ENCODE measurements at regions not wholly inside any gene's neighbourhood (a gene's known extent, or its start where the extent isn't known, plus 50 kb on each side); places are given as distances from the start of the nearest gene placed in this dataset.

DNA sequence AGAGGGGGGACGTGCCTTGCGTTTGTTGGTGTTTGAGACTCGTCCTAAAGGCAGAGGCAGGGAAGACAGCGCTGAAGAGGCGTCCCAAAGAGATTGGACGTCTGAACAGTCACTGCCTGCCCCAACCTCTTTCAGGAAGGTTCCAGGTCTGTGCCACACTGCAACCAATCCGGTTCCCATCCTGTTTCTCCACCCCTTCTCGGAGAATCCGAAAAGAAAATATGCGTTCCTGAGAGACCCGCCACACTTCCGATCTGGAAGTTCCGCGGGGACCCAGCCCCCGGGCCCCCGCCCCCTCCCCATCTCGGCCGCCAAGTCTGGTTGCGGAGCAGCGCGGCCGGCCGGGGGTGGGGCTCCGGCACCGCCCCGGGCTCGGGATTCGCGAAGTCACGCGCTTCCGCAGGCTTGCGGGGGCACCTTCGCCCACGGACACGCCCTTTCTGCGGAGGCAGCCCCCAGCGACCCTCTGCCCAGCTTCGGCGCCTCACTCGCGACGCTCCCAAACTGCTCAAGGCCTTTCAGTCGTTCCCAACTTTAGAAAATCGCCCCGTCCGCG lies 124.5 kb upstream of the DPYD start:
- no peak for DNase-seq (ENCODE audit: extremely low read depth, insufficient read length)
- TF ChIP-seq, protein P1, sequence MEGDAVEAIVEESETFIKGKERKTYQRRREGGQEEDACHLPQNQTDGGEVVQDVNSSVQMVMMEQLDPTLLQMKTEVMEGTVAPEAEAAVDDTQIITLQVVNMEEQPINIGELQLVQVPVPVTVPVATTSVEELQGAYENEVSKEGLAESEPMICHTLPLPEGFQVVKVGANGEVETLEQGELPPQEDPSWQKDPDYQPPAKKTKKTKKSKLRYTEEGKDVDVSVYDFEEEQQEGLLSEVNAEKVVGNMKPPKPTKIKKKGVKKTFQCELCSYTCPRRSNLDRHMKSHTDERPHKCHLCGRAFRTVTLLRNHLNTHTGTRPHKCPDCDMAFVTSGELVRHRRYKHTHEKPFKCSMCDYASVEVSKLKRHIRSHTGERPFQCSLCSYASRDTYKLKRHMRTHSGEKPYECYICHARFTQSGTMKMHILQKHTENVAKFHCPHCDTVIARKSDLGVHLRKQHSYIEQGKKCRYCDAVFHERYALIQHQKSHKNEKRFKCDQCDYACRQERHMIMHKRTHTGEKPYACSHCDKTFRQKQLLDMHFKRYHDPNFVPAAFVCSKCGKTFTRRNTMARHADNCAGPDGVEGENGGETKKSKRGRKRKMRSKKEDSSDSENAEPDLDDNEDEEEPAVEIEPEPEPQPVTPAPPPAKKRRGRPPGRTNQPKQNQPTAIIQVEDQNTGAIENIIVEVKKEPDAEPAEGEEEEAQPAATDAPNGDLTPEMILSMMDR (IDR thresholded peaks at IDR 0.05; ENCODE audit: insufficient read depth, low read length, poor library complexity, severe bottlenecking) = no peak
- no peaks in the 10 kb centered on the region for H3K27me3 ChIP-seq (replicated peaks; ENCODE audit: control insufficient read depth, insufficient read depth, low read length)
- no peaks in the 10 kb centered on the region for H3K36me3 ChIP-seq (ENCODE audit: control insufficient read depth, insufficient read depth, low read length)
- no peak overlapping the region for H3K4me3 ChIP-seq (replicated peaks; ENCODE audit: low read depth, low read length)

DNA sequence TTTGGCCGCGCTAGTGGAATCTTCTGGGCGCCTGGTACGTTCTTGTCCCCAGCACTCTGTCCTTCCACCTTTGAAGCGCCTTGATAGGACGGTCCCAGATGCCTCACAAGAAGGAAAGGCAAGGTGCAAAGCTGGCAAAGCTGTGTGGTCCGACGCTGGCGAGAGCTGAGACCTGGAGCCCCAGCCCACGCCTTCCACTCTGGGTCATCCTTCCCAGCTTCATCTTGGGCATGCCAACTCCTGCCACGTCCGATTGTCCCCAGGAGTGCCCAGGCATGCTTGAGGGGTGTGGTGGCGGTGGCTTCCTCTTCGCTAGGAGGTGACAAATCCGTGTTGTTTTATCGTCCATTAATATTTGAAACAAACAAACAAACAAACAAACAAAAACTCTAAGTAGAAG lies 123.9 kb upstream of the DPYD start:
- TF ChIP-seq, protein P1 (IDR thresholded peaks at IDR 0.05; ENCODE audit: insufficient read depth, low read length, poor library complexity, severe bottlenecking) = no peak
- H3K27me3 ChIP-seq (replicated peaks; ENCODE audit: control insufficient read depth, insufficient read depth, low read length) = no peaks in the 10 kb centered on the region
- no peak overlapping the region for H3K4me3 ChIP-seq (replicated peaks; ENCODE audit: low read depth, low read length)
- no peak for DNase-seq (ENCODE audit: extremely low read depth, insufficient read length)
- H3K36me3 ChIP-seq (ENCODE audit: control insufficient read depth, insufficient read depth, low read length) = no peaks in the 10 kb centered on the region

GRCh38 chr1:98044071-98044697 lies 123.3 kb upstream of the DPYD start:
- DNase-seq (ENCODE audit: extremely low read depth, insufficient read length) = no peak
- Histone ChIP-seq H3K27me3 (replicated peaks; ENCODE audit: control insufficient read depth, insufficient read depth, low read length) (no peaks in the 10 kb centered on the region), H3K4me3 (replicated peaks; ENCODE audit: low read depth, low read length) (no peak overlapping the region), H3K36me3 (ENCODE audit: control insufficient read depth, insufficient read depth, low read length) (no peaks in the 10 kb centered on the region)
- TF ChIP-seq, protein P1 (IDR thresholded peaks at IDR 0.05; ENCODE audit: insufficient read depth, low read length, poor library complexity, severe bottlenecking) = no peak

DNA sequence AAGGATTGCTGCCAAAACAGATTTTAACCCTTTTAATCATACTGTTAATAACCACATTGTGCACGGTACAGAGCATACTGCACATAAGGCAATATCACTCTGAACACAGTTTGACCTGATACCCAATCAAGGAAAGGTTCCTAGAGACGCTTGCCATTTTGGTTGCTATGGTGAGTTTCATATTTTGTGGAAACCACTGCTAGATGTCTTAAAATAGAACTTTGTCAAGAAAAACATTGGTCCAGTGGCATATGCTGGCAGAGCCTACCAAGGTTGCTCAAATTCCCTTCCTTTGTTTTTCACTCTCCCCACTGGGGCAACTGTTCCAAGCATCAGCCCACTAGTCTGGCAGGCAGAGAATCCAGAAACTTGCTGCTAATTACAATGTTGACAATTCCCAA lies 114.8 kb upstream of the DPYD start:
- Histone ChIP-seq H3K4me3 (replicated peaks; ENCODE audit: low read depth, low read length) (no peak overlapping the region), H3K27me3 (replicated peaks; ENCODE audit: control insufficient read depth, insufficient read depth, low read length) (no peaks in the 10 kb centered on the region), H3K36me3 (ENCODE audit: control insufficient read depth, insufficient read depth, low read length) (no peaks in the 10 kb centered on the region)
- no peak for DNase-seq (ENCODE audit: extremely low read depth, insufficient read length)
- TF ChIP-seq, protein P1 (IDR thresholded peaks at IDR 0.05; ENCODE audit: insufficient read depth, low read length, poor library complexity, severe bottlenecking) = no peak

GRCh38 chr1:98034505-98034904 lies 113.7 kb upstream of the DPYD start:
- no peak for DNase-seq (ENCODE audit: extremely low read depth, insufficient read length)
- no peaks in the 10 kb centered on the region for H3K27me3 ChIP-seq (replicated peaks; ENCODE audit: control insufficient read depth, insufficient read depth, low read length)
- no peak overlapping the region for H3K4me3 ChIP-seq (replicated peaks; ENCODE audit: low read depth, low read length)
- no peaks in the 10 kb centered on the region for H3K36me3 ChIP-seq (ENCODE audit: control insufficient read depth, insufficient read depth, low read length)
- TF ChIP-seq, protein P1 (IDR thresholded peaks at IDR 0.05; ENCODE audit: insufficient read depth, low read length, poor library complexity, severe bottlenecking) = no peak
